ENCODE measurements at regions not wholly inside any gene's neighbourhood (a gene's known extent, or its start where the extent isn't known, plus 50 kb on each side); places are given as distances from the start of the nearest gene placed in this dataset.

- Mint-ChIP-seq H3K4me1 (peaks cover 47% of the 10 kb centered on the region), H3K27ac (no peak overlapping the region), H3K36me3 (ENCODE audit: low read depth) (no peaks in the 10 kb centered on the region), H3K4me3 (no peak overlapping the region), H3K27me3 (no peaks in the 10 kb centered on the region), H3K9me3 (no peaks in the 10 kb centered on the region)
- DNase-seq (no peak), ATAC-seq (ENCODE audit: low read depth) (no peak)
- no peak for TF ChIP-seq CTCF (IDR thresholded peaks at IDR 0.05)
- ChIA-PET POLR2A (no interaction called here), CTCF (no interaction called here)
- intact Hi-C loops (cut with micrococcal nuclease) = loop anchor here (5.0 kb wide), 1 partner anchor 135 kb away; the partner anchor contains the start of gene RYBP
These were observed 527.4 kb upstream of the PROK2 start for GRCh38 chr3:72312339-72312738.

- DNase-seq (no peak), ATAC-seq (ENCODE audit: low read depth) (no peak)
- peak overlapping the region; percentile 46 for H3K27ac Mint-ChIP-seq
- CTCF ChIA-PET = no interaction called here
- H3K9me3 Mint-ChIP-seq = no peaks in the 10 kb centered on the region
- no peaks in the 10 kb centered on the region for H3K27me3 Mint-ChIP-seq
- peak overlapping the region; percentile 5 for H3K4me3 Mint-ChIP-seq
- no peak for TF ChIP-seq CTCF (IDR thresholded peaks at IDR 0.05)
- H3K36me3 Mint-ChIP-seq (ENCODE audit: low read depth) = no peaks in the 10 kb centered on the region
- intact Hi-C loops (cut with micrococcal nuclease) = loop anchor here (2.0 to 5.0 kb wide), 4 partner anchors 23 to 209 kb away; partner anchors contain the start of gene RYBP
- H3K4me1 Mint-ChIP-seq = peaks cover 47% of the 10 kb centered on the region
- POLR2A ChIA-PET = no interaction called here
These were observed 526.5 kb upstream of the PROK2 start for GRCh38 chr3:72311425-72311824.

GRCh38 chr3:72310419-72311380, 525.8 kb upstream of the PROK2 start:
- Mint-ChIP-seq H3K36me3 (ENCODE audit: low read depth) (no peaks in the 10 kb centered on the region), H3K4me1 (peaks cover 47% of the 10 kb centered on the region), H3K4me3 (peak overlapping the region; percentile 74), H3K27me3 (no peaks in the 10 kb centered on the region), H3K9me3 (no peaks in the 10 kb centered on the region), H3K27ac (peak overlapping the region; percentile 76)
- CTCF ChIA-PET = interaction anchor here (1.0 kb wide), 1 partner anchor 511 kb away, joined by 5 read pairs; no protein-coding TSS in a partner anchor
- TF ChIP-seq CTCF (IDR thresholded peaks at IDR 0.05) = no peak
- ATAC-seq (ENCODE audit: low read depth) (peak; percentile 98), DNase-seq (peak; percentile 45)
- intact Hi-C loops (cut with micrococcal nuclease) = loop anchor here (1.0 to 5.0 kb wide), 5 partner anchors 22 to 208 kb away; partner anchors contain the start of gene RYBP
- POLR2A ChIA-PET = interaction anchor here (0.7 to 1.7 kb wide), 5 partner anchors 22 to 210 kb away, joined by 3 to 6 read pairs (median 4); no protein-coding TSS in a partner anchor

- Mint-ChIP-seq H3K36me3 (ENCODE audit: low read depth) (no peaks in the 10 kb centered on the region), H3K4me3 (peak overlapping the region; percentile 74), H3K9me3 (no peaks in the 10 kb centered on the region), H3K27ac (peak overlapping the region; percentile 76), H3K4me1 (peaks cover 47% of the 10 kb centered on the region), H3K27me3 (no peaks in the 10 kb centered on the region)
- ChIA-PET POLR2A (interaction anchor here (0.7 to 1.7 kb wide), 4 partner anchors 29 to 209 kb away, joined by 3 to 6 read pairs (median 4); no protein-coding TSS in a partner anchor), CTCF (interaction anchor here (1.0 kb wide), 1 partner anchor 512 kb away, joined by 5 read pairs; no protein-coding TSS in a partner anchor)
- DNase-seq (no peak), ATAC-seq (ENCODE audit: low read depth) (no peak)
- intact Hi-C loops (cut with micrococcal nuclease) = loop anchor here (1.0 to 5.0 kb wide), 5 partner anchors 21 to 207 kb away; partner anchors contain the start of gene RYBP
- TF ChIP-seq CTCF (IDR thresholded peaks at IDR 0.05) = no peak
These were observed 524.9 kb upstream of the PROK2 start for GRCh38 chr3:72309661-72310418.
